ENCODE measurements at regions not wholly inside any gene's neighbourhood (a gene's known extent, or its start where the extent isn't known, plus 50 kb on each side); places are given as distances from the start of the nearest gene placed in this dataset.

- TF ChIP-seq POLR2AphosphoS5 (IDR thresholded peaks at IDR 0.05; ENCODE audit: low read depth), result no peak
- TF ChIP-seq CTCF (IDR thresholded peaks at IDR 0.05; ENCODE audit: insufficient read depth, low read length), result no peak
Measured at GRCh38 chr12:126353604-126354003, 1288.4 kb downstream of the AACS start.

Measured in HL-60 (cell line).